DND-41 (cell line): ENCODE measurements at regions not wholly inside any gene's neighbourhood (a gene's known extent, or its start where the extent isn't known, plus 50 kb on each side); places are given as distances from the start of the nearest gene placed in this dataset.

Experiments used
- EZH2 ChIP-seq: IDR thresholded peaks from 3 replicates; pipeline ENCODE4 v1.6.1; 2012; ENCODE audit warnings: borderline replicate concordance, low read depth, mild to moderate bottlenecking, moderate library complexity, low read length, inconsistent platforms; ENCODE audit not compliant: severe bottlenecking
- TF ChIP-seq, protein P1 (sequence below): IDR thresholded peaks from 2 replicates; pipeline ENCODE4 v1.5.1; 2012; ENCODE audit warnings: borderline replicate concordance, low read length, moderate library complexity, mild to moderate bottlenecking; ENCODE audit not compliant: poor library complexity, severe bottlenecking; ENCODE audit errors: extremely low read depth

DNA sequence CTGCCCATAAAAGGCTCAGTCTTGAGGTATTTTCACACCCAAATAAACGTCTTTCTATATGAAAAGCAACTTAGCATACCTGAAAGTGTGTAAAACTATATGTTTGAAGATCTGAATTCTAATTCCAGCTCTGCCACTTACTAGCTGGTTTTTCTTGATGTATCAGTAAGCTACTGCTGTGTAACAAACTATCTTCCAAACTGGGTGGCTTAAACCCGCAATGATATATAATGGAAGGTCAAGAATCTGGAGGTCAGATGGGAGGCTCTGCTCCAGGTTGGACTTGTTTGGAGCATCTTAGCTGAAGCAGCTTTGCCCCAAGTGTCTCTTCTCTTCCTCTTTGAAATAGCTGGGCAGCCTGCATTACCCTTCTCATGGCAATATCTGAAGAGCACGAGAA, 164.3 kb upstream of the IRX5 start:
- TF ChIP-seq EZH2, result no peak
- TF ChIP-seq, protein P1, sequence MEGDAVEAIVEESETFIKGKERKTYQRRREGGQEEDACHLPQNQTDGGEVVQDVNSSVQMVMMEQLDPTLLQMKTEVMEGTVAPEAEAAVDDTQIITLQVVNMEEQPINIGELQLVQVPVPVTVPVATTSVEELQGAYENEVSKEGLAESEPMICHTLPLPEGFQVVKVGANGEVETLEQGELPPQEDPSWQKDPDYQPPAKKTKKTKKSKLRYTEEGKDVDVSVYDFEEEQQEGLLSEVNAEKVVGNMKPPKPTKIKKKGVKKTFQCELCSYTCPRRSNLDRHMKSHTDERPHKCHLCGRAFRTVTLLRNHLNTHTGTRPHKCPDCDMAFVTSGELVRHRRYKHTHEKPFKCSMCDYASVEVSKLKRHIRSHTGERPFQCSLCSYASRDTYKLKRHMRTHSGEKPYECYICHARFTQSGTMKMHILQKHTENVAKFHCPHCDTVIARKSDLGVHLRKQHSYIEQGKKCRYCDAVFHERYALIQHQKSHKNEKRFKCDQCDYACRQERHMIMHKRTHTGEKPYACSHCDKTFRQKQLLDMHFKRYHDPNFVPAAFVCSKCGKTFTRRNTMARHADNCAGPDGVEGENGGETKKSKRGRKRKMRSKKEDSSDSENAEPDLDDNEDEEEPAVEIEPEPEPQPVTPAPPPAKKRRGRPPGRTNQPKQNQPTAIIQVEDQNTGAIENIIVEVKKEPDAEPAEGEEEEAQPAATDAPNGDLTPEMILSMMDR, result no peak
